K562 (cell line): ENCODE measurements at regions not wholly inside any gene's neighbourhood (a gene's known extent, or its start where the extent isn't known, plus 50 kb on each side); places are given as distances from the start of the nearest gene placed in this dataset.

Experiments
- ADNP ChIP-seq: fragments of 200-800 bp; sonication (Bioruptor generic); IDR thresholded peaks from 2 replicates; pipeline ENCODE4 v1.6.1; 2016; ENCODE audit warnings: missing genetic modification characterization, missing compliant biosample characterization
- CTCF ChIP-seq, 3 experiments: IDR thresholded peaks in 2 of 3; conservative IDR thresholded peaks in 1 of 3; 2 replicates each; pipeline ENCODE4 v1.5.1; 2011 to 2012; ENCODE audit warnings: low read length in 3 of 3, mild to moderate bottlenecking in 3 of 3, control low read depth in 2 of 3, improper control_type of control experiment in 1 of 3, inconsistent platforms in 1 of 3, low read depth in 1 of 3, mixed read lengths in 1 of 3, moderate library complexity in 1 of 3; ENCODE audit not compliant: insufficient read depth in 2 of 3
- ELK1 ChIP-seq: sonication (generic); formaldehyde crosslinking; IDR thresholded peaks from 2 replicates; pipeline ENCODE4 v1.8.1; 2022; ENCODE audit warnings: missing genetic modification reagents
- ELK3 ChIP-seq: fragments of 450-650 bp; formaldehyde crosslinking; IDR thresholded peaks from 2 replicates; pipeline ENCODE4 v1.4.0; 2020; ENCODE audit warnings: mild to moderate bottlenecking
- FOSL1 ChIP-seq: fragments of 200-800 bp; sonication (Bioruptor generic); conservative IDR thresholded peaks from 2 replicates; pipeline ENCODE4 v1.6.1; 2016; ENCODE audit warnings: missing genetic modification characterization, missing compliant biosample characterization
- KAT2B ChIP-seq: IDR thresholded peaks from one replicate; pipeline ENCODE4 v1.6.1; 2012; ENCODE audit warnings: low read depth, mild to moderate bottlenecking, control low read depth, inconsistent platforms, low read length, moderate library complexity
- PATZ1 ChIP-seq: fragments of 250-450 bp; sonication (Bioruptor Pico); IDR thresholded peaks from 2 replicates; pipeline ENCODE4 v1.5.0; 2020; ENCODE audit warnings: mild to moderate bottlenecking, borderline replicate concordance
- POLR3G ChIP-seq: IDR thresholded peaks from 2 replicates; pipeline ENCODE4 v1.6.1; 2011; ENCODE audit not compliant: insufficient read length, insufficient replicate concordance; ENCODE audit errors: extremely low read depth
- PRPF4 ChIP-seq: fragments of 200-400 bp; formaldehyde crosslinking; IDR thresholded peaks from one replicate; pipeline ENCODE4 v1.6.1; 2017; ENCODE audit warnings: low read length, low read depth, mild to moderate bottlenecking; ENCODE audit not compliant: insufficient read depth, poor library complexity, severe bottlenecking
- THAP7 ChIP-seq: fragments of 250-450 bp; sonication (Bioruptor Pico); IDR thresholded peaks from 2 replicates; pipeline ENCODE4 v1.5.0; 2021
- THRA ChIP-seq: fragments of 450-650 bp; IDR thresholded peaks from 2 replicates; pipeline ENCODE4 v1.6.1; 2017; ENCODE audit warnings: mild to moderate bottlenecking, moderate library complexity
- U2AF2 ChIP-seq: fragments of 200-400 bp; formaldehyde crosslinking; optimal IDR thresholded peaks from 2 replicates; pipeline ENCODE3; 2017; ENCODE audit warnings: low read depth, mild to moderate bottlenecking, low read length
- ZNF274 ChIP-seq: IDR thresholded peaks from 2 replicates; pipeline ENCODE4 v1.6.1; 2011; ENCODE audit warnings: low read depth, mild to moderate bottlenecking, low read length, moderate library complexity, borderline replicate concordance

GRCh38 chr9:87020169-87020950 lies 73.1 kb upstream of the GAS1 start:
- TF ChIP-seq FOSL1, result no peak
- no peak for TF ChIP-seq ELK1 (CRISPR knock-in tag)
- TF ChIP-seq ZNF274, result no peak
- no peak for TF ChIP-seq CTCF (IDR thresholded peaks at IDR 0.05 in 2 of 3, conservative IDR thresholded peaks at IDR 0.05 in 1 of 3; ENCODE audit: insufficient read depth in 2 of 3, low read depth in 1 of 3, low read length in 3 of 3)
- no peak for TF ChIP-seq THAP7 (CRISPR knock-in tag)
- no peak for TF ChIP-seq PRPF4
- TF ChIP-seq PATZ1, result no peak
- no peak for TF ChIP-seq U2AF2
- no peak for TF ChIP-seq ELK3
- no peak for TF ChIP-seq POLR3G
- no peak for TF ChIP-seq ADNP (tag)
- TF ChIP-seq KAT2B, result no peak
- no peak for TF ChIP-seq THRA
